HUDEP-2 (cell line): ENCODE measurements at regions not wholly inside any gene's neighbourhood (a gene's known extent, or its start where the extent isn't known, plus 50 kb on each side); places are given as distances from the start of the nearest gene placed in this dataset.
"Not testable (repeated sequence)": the region's sequence is repeated elsewhere in the genome, so short reads cannot be mapped to it uniquely, and the experiment has no call there.

ENCODE experiments used
- DNase-seq, 76 experiments: peaks; one replicate each; lab custom pipeline; 2025; ENCODE audit not compliant: unreplicated experiment in 76 of 76; lab: John Stamatoyannopoulos, UW

- DNase-seq = no peak
Measured at GRCh38 chr6:138655828-138656227, 117.7 kb upstream of the CCDC28A start.

GRCh38 chr6:138656364-138657064 lies 117.1 kb upstream of the CCDC28A start:
- DNase-seq = no peak

GRCh38 chr6:138657065-138657425 lies 116.5 kb upstream of the CCDC28A start:
- no peak for DNase-seq

GRCh38 chr6:138659998-138660397 lies 113.6 kb upstream of the CCDC28A start:
- DNase-seq = no peak

GRCh38 chr6:138662471-138662870 lies 111.1 kb upstream of the CCDC28A start:
- no peak for DNase-seq

GRCh38 chr6:138663892-138664291 lies 109.7 kb upstream of the CCDC28A start:
- no peak for DNase-seq

- DNase-seq = no peak
Measured at GRCh38 chr6:138664745-138665144, 108.8 kb upstream of the CCDC28A start.

- DNase-seq = no peak
Measured at GRCh38 chr6:138666636-138667035, 106.9 kb upstream of the CCDC28A start.

- no peak for DNase-seq
Measured at GRCh38 chr6:138667408-138667807, 106.2 kb upstream of the CCDC28A start.

- DNase-seq = no peak
Measured at GRCh38 chr6:138671351-138671750, 102.2 kb upstream of the CCDC28A start.

- DNase-seq = no peak
Measured at GRCh38 chr6:138673346-138674014, 100.1 kb upstream of the CCDC28A start.

- not testable (repeated sequence) for DNase-seq
Measured at GRCh38 chr6:138674444-138674843, 99.1 kb upstream of the CCDC28A start.

GRCh38 chr6:138677538-138677937 lies 96.0 kb upstream of the CCDC28A start:
- no peak for DNase-seq

- no peak for DNase-seq
Measured at GRCh38 chr6:138678168-138678567, 95.4 kb upstream of the CCDC28A start.

- no peak for DNase-seq
Measured at GRCh38 chr6:138680085-138680484, 93.5 kb upstream of the CCDC28A start.

GRCh38 chr6:138681627-138682026 lies 91.9 kb upstream of the CCDC28A start:
- DNase-seq = no peak

GRCh38 chr6:138682704-138683527 lies 90.7 kb upstream of the CCDC28A start:
- DNase-seq = no peak

GRCh38 chr6:138685257-138685656 lies 88.3 kb upstream of the CCDC28A start:
- no peak for DNase-seq

GRCh38 chr6:138685781-138686180 lies 87.8 kb upstream of the CCDC28A start:
- no peak for DNase-seq

GRCh38 chr6:138688580-138688979 lies 85.0 kb upstream of the CCDC28A start:
- no peak for DNase-seq

GRCh38 chr6:138689849-138690248 lies 83.7 kb upstream of the CCDC28A start:
- DNase-seq = no peak
